HFFc6 (cell line): ENCODE measurements at regions not wholly inside any gene's neighbourhood (a gene's known extent, or its start where the extent isn't known, plus 50 kb on each side); places are given as distances from the start of the nearest gene placed in this dataset.

Experiments
- DNase-seq: peaks from one replicate; pipeline ENCODE4 v3.0.0-alpha.2; 2018
- H3K27ac Mint-ChIP-seq: 2 replicates; pipeline ENCODE4 v1.8.0; 2020; ENCODE audit warnings: mild to moderate bottlenecking, mixed read lengths
- H3K27me3 Mint-ChIP-seq: 2 replicates; pipeline ENCODE4 v1.8.0; 2021; ENCODE audit warnings: mild to moderate bottlenecking, moderate library complexity, mixed read lengths; ENCODE audit not compliant: insufficient read depth
- H3K36me3 Mint-ChIP-seq: 2 replicates; pipeline ENCODE4 v1.8.0; 2021; ENCODE audit warnings: low read depth, mixed read lengths
- H3K4me1 Mint-ChIP-seq: 2 replicates; pipeline ENCODE4 v1.8.0; 2020; ENCODE audit warnings: low read depth, mixed read lengths
- H3K4me3 Mint-ChIP-seq: 2 replicates; pipeline ENCODE4 v1.8.0; 2020; ENCODE audit warnings: mild to moderate bottlenecking, moderate library complexity, mixed read lengths
- H3K9me3 Mint-ChIP-seq: 2 replicates; pipeline ENCODE4 v1.8.0; 2020; ENCODE audit warnings: mild to moderate bottlenecking, mixed read lengths
- TF ChIP-seq, protein P1 (sequence below): fragments of 200-600 bp; sonication (generic); IDR thresholded peaks from 2 replicates; pipeline ENCODE4 v1.5.0; 2021; ENCODE audit warnings: antibody characterized with exemption, mild to moderate bottlenecking

DNA sequence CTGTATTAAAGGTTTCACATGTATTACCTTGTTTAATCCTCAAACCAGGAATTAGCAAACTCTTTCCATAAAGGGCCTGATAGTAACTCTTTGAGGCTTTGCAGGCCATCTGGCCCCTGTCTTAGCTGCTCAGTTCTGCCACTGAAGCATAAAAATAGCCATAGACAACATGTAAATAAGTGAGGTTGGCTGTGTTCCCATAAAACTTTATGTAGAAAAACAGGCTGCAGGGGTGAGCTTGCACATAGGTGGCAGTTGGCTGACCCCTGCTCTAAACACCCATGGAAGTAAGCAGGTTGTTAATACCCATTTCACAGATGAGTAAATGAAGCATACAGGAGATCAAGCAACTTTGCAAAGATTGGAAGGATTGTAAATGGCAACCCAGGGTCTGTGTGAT is 1279.2 kb upstream of the AUTS2 start:
- H3K4me3 Mint-ChIP-seq = no peak overlapping the region
- no peak for DNase-seq
- H3K4me1 Mint-ChIP-seq = no peaks in the 10 kb centered on the region
- no peaks in the 10 kb centered on the region for H3K27me3 Mint-ChIP-seq
- TF ChIP-seq, protein P1, sequence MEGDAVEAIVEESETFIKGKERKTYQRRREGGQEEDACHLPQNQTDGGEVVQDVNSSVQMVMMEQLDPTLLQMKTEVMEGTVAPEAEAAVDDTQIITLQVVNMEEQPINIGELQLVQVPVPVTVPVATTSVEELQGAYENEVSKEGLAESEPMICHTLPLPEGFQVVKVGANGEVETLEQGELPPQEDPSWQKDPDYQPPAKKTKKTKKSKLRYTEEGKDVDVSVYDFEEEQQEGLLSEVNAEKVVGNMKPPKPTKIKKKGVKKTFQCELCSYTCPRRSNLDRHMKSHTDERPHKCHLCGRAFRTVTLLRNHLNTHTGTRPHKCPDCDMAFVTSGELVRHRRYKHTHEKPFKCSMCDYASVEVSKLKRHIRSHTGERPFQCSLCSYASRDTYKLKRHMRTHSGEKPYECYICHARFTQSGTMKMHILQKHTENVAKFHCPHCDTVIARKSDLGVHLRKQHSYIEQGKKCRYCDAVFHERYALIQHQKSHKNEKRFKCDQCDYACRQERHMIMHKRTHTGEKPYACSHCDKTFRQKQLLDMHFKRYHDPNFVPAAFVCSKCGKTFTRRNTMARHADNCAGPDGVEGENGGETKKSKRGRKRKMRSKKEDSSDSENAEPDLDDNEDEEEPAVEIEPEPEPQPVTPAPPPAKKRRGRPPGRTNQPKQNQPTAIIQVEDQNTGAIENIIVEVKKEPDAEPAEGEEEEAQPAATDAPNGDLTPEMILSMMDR = no peak
- no peaks in the 10 kb centered on the region for H3K36me3 Mint-ChIP-seq
- H3K9me3 Mint-ChIP-seq = peaks cover 10% of the 10 kb centered on the region
- H3K27ac Mint-ChIP-seq = no peak overlapping the region

DNA sequence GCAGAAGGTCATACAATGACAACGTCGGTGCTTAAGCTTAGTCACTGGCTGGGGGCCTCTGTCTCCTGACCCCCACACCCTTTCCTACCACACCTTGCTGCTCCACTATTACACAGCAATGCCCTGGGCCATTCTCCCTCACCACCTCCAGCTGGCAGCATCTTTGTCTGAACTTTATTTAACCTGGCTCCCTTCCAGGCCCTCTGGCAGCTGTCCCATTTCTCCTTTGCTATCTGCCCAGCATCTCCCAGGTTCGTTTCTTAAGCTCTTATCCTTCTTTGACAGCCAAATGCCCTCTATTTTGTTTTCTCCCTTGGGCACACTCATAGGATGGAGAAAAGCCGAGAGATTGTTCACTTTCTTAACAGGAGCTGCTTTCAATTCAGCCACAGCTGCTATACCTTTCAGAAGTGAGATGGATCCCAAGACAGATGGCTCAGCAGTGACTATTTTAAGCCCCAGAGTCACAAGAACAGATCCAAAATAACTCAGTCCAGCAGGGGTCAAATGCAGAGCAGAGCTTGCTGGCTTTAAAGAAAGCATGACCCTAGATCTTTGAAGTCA is 1277.1 kb upstream of the AUTS2 start:
- Mint-ChIP-seq H3K4me3 (no peak overlapping the region), H3K27ac (no peak overlapping the region), H3K27me3 (no peaks in the 10 kb centered on the region), H3K4me1 (no peaks in the 10 kb centered on the region), H3K9me3 (peaks cover 19% of the 10 kb centered on the region), H3K36me3 (no peaks in the 10 kb centered on the region)
- DNase-seq = no peak
- TF ChIP-seq, protein P1 = no peak

GRCh38 chr7:68321776-68322496 is 1276.3 kb upstream of the AUTS2 start:
- TF ChIP-seq, protein P1 = no peak
- H3K4me3 Mint-ChIP-seq = no peak overlapping the region

GRCh38 chr7:68324621-68325020 is 1273.7 kb upstream of the AUTS2 start:
- no peak overlapping the region for H3K27ac Mint-ChIP-seq
- TF ChIP-seq, protein P1 = no peak
- H3K27me3 Mint-ChIP-seq = no peaks in the 10 kb centered on the region
- no peak for DNase-seq
- peaks cover 39% of the 10 kb centered on the region for H3K9me3 Mint-ChIP-seq
- no peaks in the 10 kb centered on the region for H3K4me1 Mint-ChIP-seq
- no peak overlapping the region for H3K4me3 Mint-ChIP-seq
- no peaks in the 10 kb centered on the region; the same call in 1 of the 2 replicates for H3K36me3 Mint-ChIP-seq

More at GRCh38 chr7:68321776-68322496, 1276.3 kb upstream of the AUTS2 start:
- Mint-ChIP-seq H3K27me3 (no peaks in the 10 kb centered on the region), H3K9me3 (peaks cover 27% of the 10 kb centered on the region), H3K36me3 (no peaks in the 10 kb centered on the region), H3K27ac (no peak overlapping the region), H3K4me1 (no peaks in the 10 kb centered on the region)
- no peak for DNase-seq

GRCh38 chr7:68334216-68334615 is 1264.1 kb upstream of the AUTS2 start:
- Mint-ChIP-seq H3K4me1 (no peaks in the 10 kb centered on the region), H3K36me3 (no peaks in the 10 kb centered on the region; the same call in 1 of the 2 replicates)

More at GRCh38 chr7:68334216-68334615, 1264.1 kb upstream of the AUTS2 start:
- Mint-ChIP-seq H3K4me3 (no peak overlapping the region), H3K27me3 (no peaks in the 10 kb centered on the region), H3K27ac (no peak overlapping the region), H3K9me3 (peaks cover 41% of the 10 kb centered on the region)
- no peak for DNase-seq
- TF ChIP-seq, protein P1 = no peak
